Cerebellar cortex (tissue), 1 donor: ENCODE measurements at regions not wholly inside any gene's neighbourhood (a gene's known extent, or its start where the extent isn't known, plus 50 kb on each side); places are given as distances from the start of the nearest gene placed in this dataset.
A peak's percentile ranks its signal among the peaks of the same experiment; 100 is the strongest.

Experiments
- DNase-seq: peaks from one replicate; pipeline ENCODE4 v3.0.0-alpha.2; 2015; ENCODE audit warnings: low spot score

DNA sequence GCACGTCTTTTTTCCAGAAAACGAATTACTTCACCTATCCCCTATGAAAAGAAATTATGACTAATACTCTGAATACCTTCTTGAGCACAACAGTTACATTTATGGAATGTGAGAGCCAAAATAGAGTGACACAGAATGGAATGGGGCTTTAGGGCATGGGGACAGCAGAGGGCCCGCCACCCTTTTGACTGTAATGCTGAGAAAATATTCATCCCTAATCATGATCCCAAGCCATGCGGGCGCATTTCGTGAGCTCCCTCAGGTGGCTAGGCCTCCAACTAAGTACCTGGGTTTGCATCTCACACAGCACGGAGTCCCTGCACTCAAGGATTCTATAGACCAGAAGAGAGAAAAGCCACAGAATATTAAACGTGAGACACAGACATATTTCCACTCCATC lies 212.6 kb downstream of the SOD2 start:
- DNase-seq = no peak

DNA sequence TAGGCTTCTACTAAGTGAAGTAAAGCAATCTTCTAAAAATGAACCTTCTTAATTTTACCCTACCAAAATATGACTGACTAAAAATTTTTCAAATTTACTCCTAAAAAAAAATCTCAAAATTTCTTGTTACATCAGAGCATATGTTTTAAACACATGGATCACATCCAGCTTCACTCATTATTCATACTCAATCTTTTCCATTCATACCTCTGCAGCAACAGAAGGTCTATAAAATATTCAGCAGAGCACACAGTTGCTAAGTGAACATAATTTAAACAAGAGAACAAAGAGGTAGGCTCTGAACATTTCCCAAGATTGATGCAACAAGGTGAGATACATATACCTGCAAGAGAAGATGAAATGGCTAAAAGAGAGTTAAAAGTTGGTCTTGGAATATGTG lies 213.9 kb downstream of the SOD2 start:
- no peak for DNase-seq

DNA sequence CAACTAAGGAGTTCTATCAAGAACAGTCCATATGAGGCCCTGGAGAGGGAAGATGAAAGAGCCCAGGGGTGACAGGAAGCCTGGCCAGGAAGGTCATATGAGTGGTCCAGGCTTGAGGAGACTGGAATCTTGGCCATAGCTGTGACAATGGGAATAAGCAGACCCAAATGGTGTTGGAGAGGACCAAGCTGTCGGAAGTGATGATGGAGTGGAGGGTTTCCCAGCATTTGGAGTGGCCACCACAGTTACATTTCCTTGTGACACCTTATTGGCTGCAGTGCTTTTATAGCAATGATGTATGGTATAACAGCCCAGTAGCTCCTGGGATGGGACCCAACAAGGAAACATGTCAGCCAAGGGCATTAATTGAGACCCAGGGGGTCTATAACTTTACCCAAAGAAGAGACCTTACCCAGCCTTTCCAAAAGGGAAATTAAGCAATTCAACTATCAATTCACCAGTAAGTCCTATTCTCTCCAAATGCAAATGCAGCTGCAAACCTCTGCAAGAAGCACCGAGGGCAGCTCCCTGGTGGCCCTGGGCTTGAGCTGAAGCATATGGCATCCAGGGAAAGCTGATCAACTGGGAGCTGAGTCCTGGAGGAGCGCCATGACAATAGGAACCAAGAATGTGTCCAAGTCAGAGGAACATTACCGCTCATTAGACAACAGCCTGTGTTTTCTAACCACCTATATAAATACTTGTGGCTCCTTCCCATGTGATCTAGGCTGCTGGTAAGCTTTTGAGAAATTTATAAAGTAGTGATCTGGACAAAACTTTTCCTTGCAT lies 219.4 kb downstream of the SOD2 start:
- no peak for DNase-seq

DNA sequence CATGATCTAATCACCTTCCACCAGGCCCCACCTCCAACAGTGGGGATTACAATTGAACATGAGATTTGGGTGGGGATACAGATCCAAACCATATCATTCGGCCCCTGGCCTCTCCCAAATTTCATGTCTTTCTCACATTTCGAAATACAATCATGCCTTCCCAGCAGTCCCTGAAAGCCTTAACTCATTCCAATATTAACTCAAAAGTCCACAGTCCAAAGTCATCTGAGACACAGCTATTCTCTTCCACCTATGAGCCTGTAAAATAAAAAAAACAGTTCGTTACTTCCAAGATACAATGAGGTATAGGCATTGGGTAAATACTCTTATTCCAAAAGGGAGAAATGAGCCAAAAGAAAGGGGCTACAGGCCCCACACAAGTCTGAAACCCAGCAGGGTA lies 222.6 kb downstream of the SOD2 start:
- no peak for DNase-seq

DNA sequence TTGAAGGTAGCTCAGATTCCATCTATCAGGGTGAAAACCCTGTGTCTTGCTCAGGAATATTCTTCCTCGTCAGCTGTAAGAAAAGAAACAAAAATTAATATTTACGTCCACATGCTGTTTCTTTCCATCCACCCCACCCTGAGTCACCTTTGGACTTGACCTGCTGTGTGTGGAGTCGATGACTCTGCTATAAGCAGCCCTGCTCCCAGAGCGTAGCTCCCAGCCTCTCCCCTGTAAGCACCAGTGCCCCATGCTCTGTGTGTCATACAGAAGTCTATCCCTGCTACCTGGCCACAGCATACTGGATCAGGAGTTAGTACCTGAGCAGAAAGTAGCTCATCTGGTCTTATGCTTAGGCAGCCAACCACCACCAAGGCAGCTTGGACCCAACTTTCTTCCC lies 223.6 kb downstream of the SOD2 start:
- no peak for DNase-seq

DNA sequence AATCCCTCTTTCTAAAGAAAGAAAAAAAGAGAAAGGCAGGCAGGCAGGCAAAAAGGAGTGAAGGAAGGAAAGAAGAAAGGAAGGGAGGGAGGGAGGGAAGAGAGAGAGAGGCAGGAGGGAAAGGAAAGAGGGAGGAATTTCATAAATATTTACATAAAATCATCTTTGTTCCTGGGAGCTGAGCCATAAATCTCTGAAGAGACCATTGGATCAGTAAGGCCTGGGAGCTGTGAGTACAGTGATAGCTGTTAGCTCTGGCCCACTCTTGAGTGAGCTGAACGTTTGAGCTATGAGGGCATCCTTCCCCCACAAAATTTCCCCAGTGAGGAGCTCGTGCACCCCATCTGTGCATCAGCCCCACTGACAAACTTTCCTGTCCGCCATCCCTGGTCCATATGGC lies 224.0 kb downstream of the SOD2 start:
- DNase-seq = no peak

DNA sequence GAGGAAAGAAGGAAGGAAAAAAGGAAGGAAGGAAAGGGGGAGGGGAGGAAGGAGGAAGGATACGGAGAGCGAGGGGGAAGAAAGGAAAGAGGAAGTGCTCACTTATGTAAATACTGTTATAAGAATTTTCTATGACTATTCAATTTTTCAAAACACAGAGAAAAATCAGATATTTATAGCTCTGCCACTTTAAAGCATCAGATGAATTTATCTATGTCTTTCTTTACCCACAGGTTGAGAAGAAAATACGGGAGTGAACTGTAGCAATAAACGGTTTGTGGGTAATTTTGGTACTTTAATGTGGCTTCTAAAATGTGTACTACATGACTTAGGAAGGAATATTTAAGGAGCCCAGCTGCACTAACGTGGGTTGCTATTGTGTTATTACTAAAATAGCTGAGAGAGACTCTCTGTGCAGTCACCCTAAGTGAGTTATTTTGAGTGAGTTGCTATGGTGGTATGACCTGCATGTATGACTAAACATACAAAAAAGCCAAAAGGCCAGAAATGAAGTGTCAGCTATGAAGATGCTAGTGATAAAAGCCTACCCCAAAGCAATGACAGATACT lies 225.5 kb downstream of the SOD2 start:
- DNase-seq = no peak

DNA sequence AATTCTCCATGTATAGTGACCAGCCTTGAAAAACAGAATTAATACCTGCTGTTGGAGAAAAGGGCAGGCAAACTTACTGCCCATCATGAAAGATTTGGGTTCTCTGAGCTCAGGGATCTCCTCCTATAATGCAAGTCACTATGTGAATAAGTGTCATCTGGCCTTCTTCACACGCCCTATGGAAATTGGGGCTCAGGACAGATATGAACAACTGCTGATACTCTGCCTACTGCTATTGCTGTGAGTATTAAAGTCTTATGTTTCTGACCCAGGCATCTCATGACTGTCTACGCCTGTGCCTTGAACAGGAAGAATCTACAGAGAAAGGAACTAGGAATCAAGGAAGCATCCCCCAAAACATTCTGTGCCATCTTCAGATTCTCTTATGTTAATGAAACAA lies 226.1 kb downstream of the SOD2 start:
- DNase-seq = no peak

DNA sequence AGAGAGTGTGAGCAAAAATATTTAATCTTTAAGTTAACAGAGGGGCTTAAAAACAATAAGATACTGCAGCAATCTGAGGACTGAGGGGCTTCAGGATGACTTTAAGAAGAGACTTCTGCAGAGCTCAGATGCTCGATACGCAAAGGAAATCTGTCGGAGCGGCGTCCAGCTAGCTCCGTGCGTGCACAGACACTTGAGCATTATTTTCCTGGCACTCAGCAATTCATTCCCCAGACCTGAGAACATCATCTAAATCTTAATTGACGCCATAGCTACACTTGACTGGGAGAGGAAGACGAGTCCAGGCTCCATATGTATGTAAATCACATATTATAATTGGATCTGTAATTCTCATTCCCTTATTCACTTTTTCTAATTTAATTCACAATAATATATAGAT lies 228.2 kb downstream of the SOD2 start:
- DNase-seq = no peak

DNA sequence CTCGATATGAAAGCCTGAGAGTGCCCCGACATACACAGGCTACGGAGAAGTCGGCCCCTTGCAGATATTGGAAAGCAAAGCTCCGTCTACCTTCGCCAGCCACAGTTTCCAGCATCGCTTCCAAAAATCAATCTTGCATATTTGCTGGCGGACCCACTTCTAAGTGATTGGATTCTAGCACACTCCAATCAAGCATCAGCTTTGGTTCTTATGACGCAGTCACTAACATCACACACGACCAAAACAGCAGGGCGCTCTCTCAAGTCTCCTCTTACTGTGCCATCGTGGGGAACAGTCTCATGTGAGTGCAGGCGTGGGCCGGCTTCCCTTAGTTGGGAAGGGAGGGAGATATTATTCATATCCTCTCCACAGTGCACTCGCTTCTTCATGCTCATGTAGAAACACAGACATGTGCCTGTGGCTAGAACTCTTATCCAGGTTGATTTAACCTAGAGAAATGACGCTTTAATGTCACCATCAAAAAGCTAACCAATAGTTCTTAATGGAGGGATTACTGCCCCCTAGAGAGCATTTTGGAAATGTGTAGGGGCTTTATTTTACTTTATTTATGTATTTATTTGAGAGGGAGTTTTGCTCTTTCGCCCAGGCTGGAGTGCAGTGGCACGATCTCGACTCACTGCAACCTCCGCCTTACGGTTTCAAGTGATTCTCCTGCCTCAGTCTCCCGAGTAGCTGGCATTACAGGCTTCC lies 229.8 kb downstream of the SOD2 start:
- peak; percentile 16 for DNase-seq

DNA sequence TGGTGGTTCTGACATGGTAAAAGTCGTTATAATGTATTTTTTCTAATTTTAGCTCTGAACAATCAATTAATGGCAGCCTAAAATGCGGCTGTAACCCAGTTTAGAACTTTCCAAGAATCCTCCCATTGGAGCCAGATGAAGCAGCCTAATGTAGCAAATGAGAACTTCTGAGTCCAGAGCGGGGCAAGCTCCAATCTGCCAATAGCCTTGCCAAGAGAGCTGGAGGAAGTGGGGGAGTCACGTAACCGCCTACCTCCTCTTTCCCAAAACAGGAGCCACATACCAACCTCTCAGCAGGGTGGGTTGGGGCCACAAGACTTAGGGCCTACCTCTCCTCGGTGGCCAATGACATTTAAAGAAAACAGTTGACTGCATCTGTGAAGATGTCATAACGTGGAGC lies 230.6 kb downstream of the SOD2 start:
- DNase-seq = no peak

DNA sequence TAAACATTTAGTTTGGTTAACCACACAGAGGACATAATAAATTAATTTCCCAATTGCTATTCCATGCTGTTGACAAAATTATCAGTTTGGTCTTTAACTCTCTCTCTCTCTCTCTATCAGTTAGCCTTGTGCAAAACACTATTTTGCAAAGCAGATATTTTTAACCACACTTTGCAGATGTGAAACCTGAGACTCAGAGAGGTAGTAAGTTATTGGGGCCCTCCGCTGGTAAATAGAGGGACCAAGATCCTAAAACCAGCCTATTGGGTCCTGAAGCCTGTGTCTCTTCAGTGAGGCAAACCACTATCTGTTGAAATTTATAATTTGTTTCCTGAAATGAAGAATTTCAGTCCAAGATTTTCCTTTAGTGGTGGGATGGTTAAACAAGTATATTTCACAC lies 231.0 kb downstream of the SOD2 start:
- DNase-seq = no peak

DNA sequence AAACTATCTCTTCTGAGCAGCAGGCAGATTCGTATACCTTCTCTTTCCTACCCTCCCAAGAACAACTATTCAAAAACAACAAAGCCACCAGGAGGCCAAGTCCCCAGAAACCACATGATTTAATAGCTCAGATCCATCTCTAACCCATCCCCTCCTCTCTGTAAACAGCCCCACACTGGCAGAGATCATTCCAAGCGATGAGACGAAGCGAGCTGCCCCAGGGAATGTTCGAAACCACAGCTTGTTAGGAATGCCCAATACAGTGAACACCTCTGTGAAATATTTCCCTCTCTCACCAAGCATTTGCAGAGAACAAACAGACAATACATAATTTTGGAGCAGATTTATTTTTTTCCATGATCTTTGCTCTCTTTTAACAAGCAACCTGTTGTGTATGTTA lies 231.8 kb downstream of the SOD2 start:
- DNase-seq = no peak

DNA sequence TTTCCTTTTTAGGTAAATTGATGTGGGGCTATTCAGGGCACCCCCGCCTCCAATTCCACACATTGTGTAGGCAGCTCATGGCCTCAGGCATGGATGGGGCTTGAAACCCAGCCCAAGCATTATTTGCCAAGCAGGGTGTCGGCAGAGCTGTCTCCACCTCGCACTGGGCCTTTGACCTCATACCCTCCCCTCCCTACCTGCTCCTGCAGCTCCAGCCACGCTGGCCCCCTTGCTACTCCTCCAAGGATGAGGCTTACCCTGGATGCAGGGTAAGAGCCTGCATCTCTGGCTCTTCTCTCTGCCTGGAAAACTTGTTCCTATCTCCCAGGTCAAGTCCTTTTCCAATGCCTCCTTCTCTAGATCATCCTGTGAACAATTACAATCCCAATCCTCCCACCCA lies 232.6 kb downstream of the SOD2 start:
- DNase-seq = no peak

DNA sequence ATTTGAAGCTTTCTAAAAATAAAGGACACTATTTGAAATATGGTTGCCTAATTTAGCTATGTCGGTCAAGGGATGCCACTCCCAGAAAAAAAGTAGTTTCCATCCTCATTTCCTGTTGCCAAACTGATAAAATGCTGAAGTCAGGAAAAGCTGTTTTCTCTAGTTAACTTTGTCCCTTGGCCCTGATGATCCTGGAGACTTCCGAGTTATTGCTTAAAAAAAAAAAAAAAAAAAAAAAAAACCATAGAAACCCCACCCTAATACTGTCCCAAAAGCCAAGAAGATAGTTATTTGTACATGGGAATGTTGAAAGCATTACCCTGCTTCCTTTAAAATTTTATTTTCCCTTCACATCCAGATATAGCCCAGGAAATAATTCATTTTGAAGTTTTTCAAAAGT lies 236.7 kb downstream of the SOD2 start:
- DNase-seq = no peak

DNA sequence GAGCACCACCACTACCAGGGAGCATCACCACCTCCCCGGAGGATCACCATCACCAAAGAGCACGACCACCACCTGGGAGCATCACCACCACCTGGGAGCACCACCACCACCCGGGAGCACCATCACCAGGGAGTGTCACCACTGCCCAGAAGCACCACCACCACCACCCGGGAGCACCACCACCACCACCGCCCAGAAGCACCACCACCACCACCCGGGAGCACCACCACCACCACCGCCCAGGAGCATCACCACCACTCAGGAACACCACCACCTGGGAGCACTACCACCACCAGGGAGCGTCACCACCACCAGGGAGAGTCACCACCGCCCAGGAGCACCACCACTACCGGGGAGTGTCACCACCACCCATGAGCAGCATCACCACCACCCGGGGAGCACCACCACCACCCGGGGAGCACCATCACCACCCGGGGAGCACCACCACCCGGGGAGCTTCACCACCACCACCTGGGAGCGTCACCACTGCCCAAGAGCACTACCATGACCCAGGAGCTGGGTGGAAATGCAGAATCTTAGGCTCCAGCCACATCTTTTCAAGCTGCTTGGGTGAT lies 237.3 kb downstream of the SOD2 start:
- DNase-seq = no peak

DNA sequence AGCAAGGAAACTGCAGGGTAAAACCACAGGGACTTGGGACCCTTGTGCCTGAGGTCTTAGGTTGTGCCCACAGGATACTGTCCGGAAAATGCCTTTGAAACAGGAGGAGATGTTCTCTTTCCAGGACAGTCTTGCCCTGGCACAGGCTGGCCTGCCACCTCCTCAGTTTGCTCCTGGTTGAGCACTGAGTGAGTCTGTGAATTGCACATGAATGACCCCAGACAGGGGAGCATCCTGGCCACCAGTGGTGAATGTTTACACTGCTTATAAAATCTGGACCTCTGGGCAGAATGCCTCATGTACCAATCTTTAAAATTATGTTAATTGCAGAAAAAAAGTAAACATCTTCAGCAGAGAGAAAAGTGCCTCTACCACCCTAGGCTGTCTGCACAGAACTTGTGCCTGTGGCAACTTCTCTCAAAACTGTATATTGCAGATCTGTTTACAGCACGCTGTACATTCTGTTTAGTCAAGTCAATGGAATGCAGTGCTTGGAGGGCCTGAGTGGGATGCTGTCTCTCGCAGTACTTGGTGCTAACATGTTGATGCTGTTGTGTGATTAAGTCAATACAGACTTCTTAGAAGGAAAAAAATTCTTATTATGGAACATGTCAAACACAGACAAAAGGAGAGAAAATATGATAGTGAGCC lies 242.1 kb downstream of the SOD2 start:
- no peak for DNase-seq

DNA sequence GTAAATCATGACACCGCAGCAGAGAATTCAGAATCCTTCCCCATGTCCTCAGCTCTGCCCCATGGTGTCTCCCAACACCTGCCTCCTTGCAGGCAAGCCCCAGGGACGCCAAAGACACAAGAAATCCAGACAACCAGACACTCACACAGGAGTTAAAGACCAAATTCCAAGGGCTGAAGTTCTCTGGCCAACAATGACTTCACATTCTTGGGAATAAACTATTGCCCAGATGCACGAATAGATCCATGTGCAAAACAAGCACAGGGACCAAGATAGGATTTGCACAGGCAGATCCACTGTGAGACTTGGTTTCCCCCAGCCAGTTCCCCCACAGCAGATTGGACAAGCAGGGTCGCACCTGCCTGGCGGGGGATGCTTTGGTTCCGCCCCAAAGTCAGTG lies 246.7 kb downstream of the SOD2 start:
- DNase-seq = no peak

DNA sequence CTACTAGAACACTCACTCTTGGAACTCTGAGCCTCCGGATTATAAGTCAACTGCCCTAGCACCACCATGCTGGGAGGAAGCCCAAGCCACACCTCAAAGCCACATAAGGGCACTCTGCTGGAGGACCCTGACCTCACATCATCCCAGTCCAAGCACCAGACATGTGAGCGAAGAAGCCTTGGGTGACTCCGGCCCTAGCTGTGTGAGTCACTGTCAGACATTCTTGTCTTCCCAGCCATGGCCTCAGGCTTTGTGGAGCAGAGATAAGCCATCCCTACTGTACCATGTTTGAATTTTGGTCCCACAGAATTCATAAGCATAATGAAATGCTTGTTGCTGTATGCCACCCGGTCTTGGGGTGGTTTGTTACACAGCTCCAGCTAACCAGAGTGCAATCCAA lies 247.7 kb downstream of the SOD2 start:
- no peak for DNase-seq

DNA sequence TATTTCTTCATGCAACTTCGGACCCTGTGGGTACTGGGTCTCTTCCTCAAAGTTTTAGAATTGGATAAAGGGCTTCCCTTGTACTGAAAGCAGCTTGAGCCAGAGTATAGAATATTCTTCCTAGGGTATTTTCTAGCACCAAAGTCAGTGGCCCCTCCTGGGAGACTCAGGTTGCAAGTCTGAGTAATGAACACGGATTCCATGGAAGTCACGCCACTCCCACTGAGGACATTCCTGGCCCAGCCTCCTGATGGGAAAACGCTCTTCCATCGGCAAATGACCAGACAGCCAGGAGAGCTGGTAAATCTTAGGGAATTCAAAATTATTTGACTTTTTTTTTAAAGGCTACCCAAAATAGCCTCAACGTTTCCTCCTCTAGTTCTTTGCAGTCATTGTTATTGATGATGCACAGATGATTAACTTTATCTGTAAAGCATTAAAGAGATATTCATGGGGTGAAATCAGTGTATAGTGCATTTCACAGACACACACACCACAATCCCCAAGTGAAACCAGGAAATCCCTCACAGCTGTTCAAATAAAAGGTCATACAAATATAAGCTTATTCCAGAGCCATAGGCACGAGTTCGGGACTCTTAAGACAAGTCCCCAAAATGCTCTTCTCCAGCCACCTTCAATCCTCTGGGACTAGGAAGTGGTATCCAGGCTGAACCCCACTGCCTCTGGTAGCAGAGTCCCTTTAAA lies 248.8 kb downstream of the SOD2 start:
- no peak for DNase-seq

DNA sequence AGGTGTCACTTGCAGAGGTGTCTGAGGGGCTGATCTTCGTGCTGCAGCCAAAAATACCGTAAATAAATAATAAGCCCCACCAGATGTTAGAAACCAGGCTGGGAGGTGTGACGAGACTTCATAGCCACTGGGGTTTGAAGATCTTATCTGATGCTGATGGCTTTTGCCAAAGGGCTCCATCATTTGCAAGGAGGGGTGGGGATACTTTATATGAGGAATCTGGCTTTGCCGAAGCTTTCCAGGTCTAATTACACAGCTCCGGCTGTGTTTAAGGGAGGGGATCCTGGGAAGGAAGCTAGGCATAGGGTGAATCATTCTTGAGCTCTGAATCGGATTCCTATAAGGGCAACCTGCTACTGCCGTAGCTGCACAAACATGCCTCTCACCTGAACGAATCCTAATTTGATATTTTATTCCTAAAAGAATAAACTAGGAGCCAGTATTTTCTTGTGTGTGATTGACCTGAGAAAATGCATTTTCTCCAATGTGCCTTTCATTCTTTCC lies 249.6 kb downstream of the SOD2 start:
- no peak for DNase-seq

DNA sequence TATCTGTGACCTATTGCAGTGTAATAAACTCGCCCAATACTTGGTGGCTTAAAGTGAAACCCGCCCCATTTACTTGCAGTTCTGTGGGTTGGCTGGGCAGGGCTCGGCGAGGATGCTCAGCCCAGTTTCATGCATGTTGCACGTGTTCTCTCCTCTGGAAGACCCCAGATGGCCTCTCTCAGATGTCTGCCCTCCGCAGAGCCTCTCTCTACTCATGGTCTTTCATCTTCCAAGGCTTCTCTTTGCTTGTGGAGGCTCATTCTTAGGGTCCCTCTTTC lies 251.4 kb downstream of the SOD2 start:
- no peak for DNase-seq
